Body of pancreas (tissue), 4 donors: ENCODE measurements at regions not wholly inside any gene's neighbourhood (a gene's known extent, or its start where the extent isn't known, plus 50 kb on each side); places are given as distances from the start of the nearest gene placed in this dataset.

Source experiments
- ATAC-seq: fragments of 150-250 bp; one replicate; pipeline ENCODE4 v1.9.1; 2016
- DNase-seq, 4 donors: peaks; one replicate each; pipeline ENCODE4 v3.0.0-alpha.2; 2019
- H3K27ac ChIP-seq, 4 donors: fragments of 200-600 bp; sonication (generic); 1 replicate in 3 of 4; 2 replicates in 1 of 4; pipeline versions ENCODE4 v1.5.1 to v1.6.1; 2016 to 2019; ENCODE audit warnings: mild to moderate bottlenecking in 1 of 4, mixed read lengths in 1 of 4, moderate library complexity in 1 of 4
- H3K27me3 ChIP-seq, 2 donors: fragments of 200-600 bp; sonication (generic); one replicate each; pipeline ENCODE4 v1.6.0; 2016; ENCODE audit warnings: mild to moderate bottlenecking in 1 of 2
- H3K36me3 ChIP-seq, 2 donors: fragments of 200-600 bp; sonication (generic); replicated peaks in 1 of 2; 2 replicates each; pipeline ENCODE4 v1.5.1; 2016; ENCODE audit warnings: low read depth in 2 of 2; ENCODE audit not compliant: insufficient read depth in 1 of 2
- H3K4me1 ChIP-seq: fragments of 200-600 bp; sonication (generic); one replicate; pipeline ENCODE4 v1.6.0; 2016
- H3K4me3 ChIP-seq, 2 donors: fragments of 200-600 bp; sonication (generic); 1 replicate in 1 of 2; 2 replicates in 1 of 2; pipeline ENCODE4 v1.5.1; 2016 to 2019
- H3K9me3 ChIP-seq, 3 donors: fragments of 200-600 bp; sonication (generic); 1 replicate in 2 of 3; 2 replicates in 1 of 3; pipeline ENCODE4 v1.5.1; 2016
- CTCF ChIP-seq, 7 experiments: fragments of 450-650 bp in 4 of 7; fragments of 200-600 bp in 3 of 7; sonication (generic) in 3 of 7; IDR thresholded peaks; one replicate each; pipeline ENCODE4 v1.5.1; 2016 to 2019; ENCODE audit warnings: antibody characterized with exemption in 7 of 7
- POLR2A ChIP-seq, 3 donors: fragments of 450-650 bp; IDR thresholded peaks; one replicate each; pipeline ENCODE4 v1.6.1; 2016; ENCODE audit warnings: antibody characterized with exemption in 3 of 3, mild to moderate bottlenecking in 2 of 3
- WGBS, 2 donors: methylation state at CpG; one replicate each; pipeline ENCODE4 v1.1.5; 2017; 5-methylcytosine and 5-hydroxymethylcytosine counted together
- intact Hi-C: fragments of 100-400 bp; cut with DNase I; formaldehyde crosslinking; loops from one replicate; pipeline ENCODE4 v1.15.1; 2023

DNA sequence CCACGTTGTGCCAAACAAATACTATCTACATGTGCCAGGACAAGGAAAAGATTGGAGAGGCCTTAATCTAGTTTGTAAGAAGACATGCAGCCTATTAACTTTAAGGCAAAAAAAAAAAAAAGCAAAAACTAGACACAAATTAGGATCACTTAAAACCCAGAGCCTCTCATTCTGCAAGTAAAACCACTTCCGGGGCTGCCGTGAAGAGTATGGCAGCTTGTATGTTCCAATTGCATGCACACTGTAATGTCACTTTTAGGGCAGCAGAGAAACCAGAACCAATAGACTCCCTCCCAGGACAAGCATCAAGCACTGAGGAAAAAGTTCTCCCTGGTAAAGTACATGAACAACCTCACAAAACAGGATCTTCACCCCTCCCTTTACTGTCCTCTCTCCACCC, 70.6 kb downstream of the RSL24D1 start:
- intact Hi-C loops, result no loop called here

DNA sequence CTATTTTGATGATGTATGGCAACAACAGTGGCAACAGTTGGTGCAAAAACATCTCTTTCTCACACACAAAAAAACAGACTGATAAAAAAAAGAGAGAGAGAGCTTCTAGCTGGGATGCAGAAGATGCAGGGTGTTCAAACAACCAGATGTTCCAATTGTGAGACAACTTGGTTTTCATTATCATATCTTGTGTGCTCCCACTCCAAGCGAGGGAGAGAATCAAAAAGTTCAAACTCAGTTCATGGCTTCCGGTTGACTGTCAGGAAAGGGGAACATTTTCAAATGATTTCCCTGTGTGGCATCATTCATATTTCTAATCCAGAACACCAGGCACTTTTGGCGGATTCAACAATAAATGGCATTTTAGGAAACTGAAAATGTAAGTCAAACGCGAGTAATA, 72.1 kb downstream of the RSL24D1 start:
- no peak for ATAC-seq
- Histone ChIP-seq H3K36me3 (no peaks in the 10 kb centered on the region), H3K27ac (no peak overlapping the region), H3K4me3 (no peak overlapping the region), H3K4me1 (no peaks in the 10 kb centered on the region), H3K27me3 (no peaks in the 10 kb centered on the region), H3K9me3 (no peaks in the 10 kb centered on the region)
- intact Hi-C loops, result no loop called here
- no peak for DNase-seq
- WGBS, 2 donors, result 86 to 88% methylated on average over 5 of the region's 5 CpGs
- TF ChIP-seq POLR2A (IDR thresholded peaks at IDR 0.05) (no peak), CTCF (IDR thresholded peaks at IDR 0.05) (no peak)

More for the DNA sequence above, 70.6 kb downstream of the RSL24D1 start:
- Histone ChIP-seq H3K36me3 (no peaks in the 10 kb centered on the region), H3K4me3 (no peak overlapping the region), H3K27ac (no peak overlapping the region), H3K4me1 (no peaks in the 10 kb centered on the region), H3K9me3 (no peaks in the 10 kb centered on the region), H3K27me3 (no peaks in the 10 kb centered on the region)
- TF ChIP-seq POLR2A (IDR thresholded peaks at IDR 0.05) (no peak), CTCF (IDR thresholded peaks at IDR 0.05) (no peak)
- WGBS, 2 donors, result 61 to 67% methylated on average over 3 of the region's 3 CpGs
- DNase-seq, result no peak
- no peak for ATAC-seq

- ATAC-seq (no peak), DNase-seq (no peak)
- no peaks in the 10 kb centered on the region for H3K36me3 ChIP-seq
- H3K27ac ChIP-seq, result no peak overlapping the region
- TF ChIP-seq CTCF (IDR thresholded peaks at IDR 0.05) (no peak), POLR2A (IDR thresholded peaks at IDR 0.05) (no peak)
- intact Hi-C loops, result no loop called here
- no peaks in the 10 kb centered on the region for H3K9me3 ChIP-seq
- WGBS, 2 donors, result 73 to 83% methylated on average over 2 of the region's 2 CpGs
- no peak overlapping the region for H3K4me3 ChIP-seq
- H3K4me1 ChIP-seq, result no peaks in the 10 kb centered on the region
- H3K27me3 ChIP-seq, result no peaks in the 10 kb centered on the region
These were observed 78.3 kb downstream of the RSL24D1 start for GRCh38 chr15:55118344-55118870.

DNA sequence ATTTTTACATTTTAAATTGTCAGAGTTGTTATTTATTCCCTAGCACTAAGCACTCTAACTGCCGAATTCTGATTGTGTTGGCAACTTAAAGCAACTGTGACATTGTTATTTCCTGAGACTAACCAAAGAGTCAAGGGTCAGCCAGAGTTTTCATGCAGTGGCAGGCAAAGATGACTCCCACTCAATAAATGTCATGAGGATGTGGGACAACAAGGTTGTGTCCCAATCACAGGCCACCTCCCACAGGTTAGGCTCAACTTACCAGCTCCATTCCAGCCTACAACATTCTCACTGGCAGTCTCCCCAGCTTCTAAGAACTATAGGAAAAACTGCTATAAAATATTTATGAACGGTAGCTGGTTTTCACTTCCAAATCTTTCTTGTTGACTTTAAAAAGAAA, 80.1 kb downstream of the RSL24D1 start:
- Histone ChIP-seq H3K27ac (no peak overlapping the region), H3K36me3 (no peaks in the 10 kb centered on the region), H3K9me3 (no peaks in the 10 kb centered on the region), H3K4me3 (no peak overlapping the region), H3K4me1 (no peaks in the 10 kb centered on the region), H3K27me3 (no peaks in the 10 kb centered on the region)
- intact Hi-C loops, result no loop called here
- DNase-seq (no peak), ATAC-seq (no peak)
- 42 to 48% methylated on average over 2 of the region's 2 CpGs for WGBS, 2 donors
- TF ChIP-seq CTCF (IDR thresholded peaks at IDR 0.05) (no peak), POLR2A (IDR thresholded peaks at IDR 0.05) (no peak)

DNA sequence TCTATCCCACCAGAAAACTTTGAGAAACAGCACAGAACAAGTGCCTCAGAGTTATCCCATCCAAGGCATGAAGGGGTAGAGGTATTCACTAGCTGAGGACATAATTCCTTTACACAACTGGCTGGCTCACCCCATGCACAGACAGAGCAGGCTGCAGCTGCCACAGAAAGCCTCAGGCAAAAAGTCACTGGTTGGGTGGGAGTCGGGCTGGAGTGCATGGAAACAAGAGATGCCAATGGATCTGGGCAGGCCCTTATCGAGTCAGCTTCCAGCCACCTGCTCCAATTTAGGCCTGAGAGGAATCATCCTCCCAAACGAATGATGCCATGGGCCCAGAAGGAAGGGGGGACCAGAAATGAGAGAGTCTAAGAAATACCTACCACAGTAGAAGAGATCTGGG, 83.0 kb downstream of the RSL24D1 start:
- TF ChIP-seq POLR2A (IDR thresholded peaks at IDR 0.05) (no peak), CTCF (IDR thresholded peaks at IDR 0.05) (no peak)
- H3K4me3 ChIP-seq, result no peak overlapping the region
- H3K27me3 ChIP-seq, result no peaks in the 10 kb centered on the region
- H3K9me3 ChIP-seq, result no peaks in the 10 kb centered on the region
- WGBS, 2 donors, result 66 to 75% methylated on average over 3 of the region's 3 CpGs
- no peaks in the 10 kb centered on the region for H3K4me1 ChIP-seq
- intact Hi-C loops, result no loop called here
- H3K36me3 ChIP-seq, result no peaks in the 10 kb centered on the region
- no peak for DNase-seq
- ATAC-seq, result no peak
- no peak overlapping the region for H3K27ac ChIP-seq
